OCI-LY1 (cell line): ENCODE measurements at regions not wholly inside any gene's neighbourhood (a gene's known extent, or its start where the extent isn't known, plus 50 kb on each side); places are given as distances from the start of the nearest gene placed in this dataset.

Experiments used
- H2AFZ ChIP-seq: fragments of 200-600 bp; sonication (generic), shearing (Covaris generic); 2 replicates; pipeline ENCODE4 v1.6.0; 2014; ENCODE audit warnings: antibody characterized with exemption, mild to moderate bottlenecking, low read length
- H3F3A ChIP-seq: fragments of 200-600 bp; sonication (generic), shearing (Covaris generic); 2 replicates; pipeline ENCODE4 v1.6.0; 2014; ENCODE audit warnings: mild to moderate bottlenecking, antibody characterized with exemption, low read length, moderate library complexity; ENCODE audit not compliant: insufficient read depth
- H3K27ac ChIP-seq: fragments of 200-600 bp; sonication (generic); 2 replicates; pipeline ENCODE4 v1.5.1; 2014; ENCODE audit warnings: low read length, mixed run types, mild to moderate bottlenecking, low read depth; ENCODE audit not compliant: poor library complexity, severe bottlenecking
- H3K27me3 ChIP-seq: fragments of 200-600 bp; sonication (generic); 2 replicates; pipeline ENCODE4 v1.6.0; 2014; ENCODE audit warnings: antibody characterized with exemption, mild to moderate bottlenecking, low read length, moderate library complexity; ENCODE audit not compliant: insufficient read depth
- H3K36me3 ChIP-seq: fragments of 200-600 bp; sonication (generic); 2 replicates; pipeline ENCODE4 v1.6.1; 2014; ENCODE audit warnings: mild to moderate bottlenecking, antibody characterized with exemption, low read length, moderate library complexity, mixed read lengths; ENCODE audit not compliant: insufficient read depth
- H3K4me1 ChIP-seq: fragments of 200-600 bp; sonication (generic); 2 replicates; pipeline ENCODE4 v1.5.1; 2014; ENCODE audit warnings: mild to moderate bottlenecking, low read length, moderate library complexity; ENCODE audit not compliant: insufficient read depth, severe bottlenecking
- H3K4me2 ChIP-seq: fragments of 200-600 bp; sonication (generic), shearing (Covaris generic); 2 replicates; pipeline ENCODE4 v1.6.1; 2014; ENCODE audit warnings: low read length
- H3K4me3 ChIP-seq: fragments of 200-600 bp; sonication (generic); 2 replicates; pipeline ENCODE4 v1.5.1; 2014; ENCODE audit warnings: low read length, low read depth, mild to moderate bottlenecking, mixed read lengths; ENCODE audit not compliant: poor library complexity, severe bottlenecking
- H3K79me2 ChIP-seq: fragments of 200-600 bp; shearing (Covaris generic); 2 replicates; pipeline ENCODE4 v1.6.1; 2016; ENCODE audit warnings: mixed run types, low read length, mixed read lengths; ENCODE audit not compliant: insufficient read depth
- H3K9ac ChIP-seq: fragments of 200-600 bp; sonication (generic), shearing (Covaris generic); 2 replicates; pipeline ENCODE4 v1.6.1; 2014; ENCODE audit warnings: mild to moderate bottlenecking, low read length, mixed read lengths
- H3K9me2 ChIP-seq: fragments of 200-600 bp; sonication (generic), shearing (Covaris generic); 2 replicates; pipeline ENCODE4 v1.6.1; 2014; ENCODE audit warnings: low read depth, mild to moderate bottlenecking, low read length, mixed read lengths
- H3K9me3 ChIP-seq: fragments of 200-600 bp; shearing (Covaris generic); 2 replicates; pipeline ENCODE4 v1.6.1; 2014; ENCODE audit warnings: low read length, mixed read lengths
- H4K20me1 ChIP-seq: fragments of 200-600 bp; sonication (generic), shearing (Covaris generic); 2 replicates; pipeline ENCODE4 v1.6.0; 2016; ENCODE audit warnings: mild to moderate bottlenecking, low read length; ENCODE audit not compliant: insufficient read depth
- EZH2 ChIP-seq: fragments of 200-600 bp; sonication (generic), shearing (Covaris generic); IDR thresholded peaks from 2 replicates; pipeline ENCODE4 v1.8.0; 2017; ENCODE audit warnings: borderline replicate concordance, mixed run types, mild to moderate bottlenecking, antibody characterized with exemption, low read length, moderate library complexity, mixed read lengths
- TF ChIP-seq, protein P1 (sequence below): fragments of 200-600 bp; sonication (generic), shearing (Covaris generic); IDR thresholded peaks from 2 replicates; pipeline ENCODE4 v1.5.1; 2017; ENCODE audit warnings: mild to moderate bottlenecking, antibody characterized with exemption, low read length, moderate library complexity, mixed read lengths

DNA sequence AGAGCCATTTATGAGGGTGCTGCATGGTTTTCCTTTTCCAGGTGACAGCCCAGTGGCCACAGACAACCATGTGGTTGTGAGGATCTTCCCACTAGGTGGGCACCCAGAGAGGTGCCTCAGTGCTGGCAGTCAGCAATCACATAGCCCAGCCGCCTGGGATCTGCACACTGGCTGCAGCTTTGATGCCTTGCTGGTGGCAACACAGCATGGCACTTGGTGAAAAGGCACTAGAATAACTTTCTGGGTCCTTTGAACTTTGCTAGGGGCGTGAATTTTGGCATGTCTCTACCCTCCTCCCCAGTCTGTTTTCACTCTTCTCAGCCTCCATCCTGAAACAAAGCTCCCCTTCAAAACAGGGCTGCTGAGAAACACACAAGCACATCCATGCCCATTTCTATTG, 108.8 kb upstream of the RPL34 start:
- no peaks in the 10 kb centered on the region for H3F3A ChIP-seq
- no peaks in the 10 kb centered on the region for H3K36me3 ChIP-seq
- H2AFZ ChIP-seq, result no peak overlapping the region
- 0 out of 2 replicates have a peak, but pooled peaks cover 3% of the 10 kb centered on the region for H3K27me3 ChIP-seq
- no peak overlapping the region for H3K9ac ChIP-seq
- no peak overlapping the region for H3K27ac ChIP-seq
- TF ChIP-seq EZH2, result no peak
- TF ChIP-seq, protein P1, sequence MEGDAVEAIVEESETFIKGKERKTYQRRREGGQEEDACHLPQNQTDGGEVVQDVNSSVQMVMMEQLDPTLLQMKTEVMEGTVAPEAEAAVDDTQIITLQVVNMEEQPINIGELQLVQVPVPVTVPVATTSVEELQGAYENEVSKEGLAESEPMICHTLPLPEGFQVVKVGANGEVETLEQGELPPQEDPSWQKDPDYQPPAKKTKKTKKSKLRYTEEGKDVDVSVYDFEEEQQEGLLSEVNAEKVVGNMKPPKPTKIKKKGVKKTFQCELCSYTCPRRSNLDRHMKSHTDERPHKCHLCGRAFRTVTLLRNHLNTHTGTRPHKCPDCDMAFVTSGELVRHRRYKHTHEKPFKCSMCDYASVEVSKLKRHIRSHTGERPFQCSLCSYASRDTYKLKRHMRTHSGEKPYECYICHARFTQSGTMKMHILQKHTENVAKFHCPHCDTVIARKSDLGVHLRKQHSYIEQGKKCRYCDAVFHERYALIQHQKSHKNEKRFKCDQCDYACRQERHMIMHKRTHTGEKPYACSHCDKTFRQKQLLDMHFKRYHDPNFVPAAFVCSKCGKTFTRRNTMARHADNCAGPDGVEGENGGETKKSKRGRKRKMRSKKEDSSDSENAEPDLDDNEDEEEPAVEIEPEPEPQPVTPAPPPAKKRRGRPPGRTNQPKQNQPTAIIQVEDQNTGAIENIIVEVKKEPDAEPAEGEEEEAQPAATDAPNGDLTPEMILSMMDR, result no peak
- no peaks in the 10 kb centered on the region for H3K79me2 ChIP-seq
- H3K4me3 ChIP-seq, result no peak overlapping the region
- no peak overlapping the region for H3K4me2 ChIP-seq
- no peaks in the 10 kb centered on the region for H4K20me1 ChIP-seq
- no peaks in the 10 kb centered on the region for H3K9me2 ChIP-seq
- no peaks in the 10 kb centered on the region for H3K4me1 ChIP-seq
- H3K9me3 ChIP-seq, result no peaks in the 10 kb centered on the region

DNA sequence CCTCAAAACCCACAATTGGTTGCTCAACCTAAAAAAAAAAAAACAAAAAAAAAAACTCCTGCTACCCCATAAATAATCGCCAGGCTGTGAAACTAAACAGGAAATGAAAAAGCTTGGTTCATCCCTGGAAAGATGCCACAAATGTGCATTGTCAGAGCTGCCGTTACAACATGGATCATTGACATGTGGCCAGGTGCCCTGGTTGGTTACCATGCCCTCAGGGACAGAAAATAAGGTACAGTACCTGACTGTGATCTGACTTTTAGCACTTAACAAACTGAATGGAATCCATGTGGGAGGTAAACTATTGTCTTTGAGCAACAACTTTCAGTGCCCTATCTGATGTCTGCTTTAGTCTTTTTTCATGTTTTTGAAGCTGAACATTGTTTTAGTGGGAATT, 118.0 kb upstream of the RPL34 start:
- no peaks in the 10 kb centered on the region for H3K4me1 ChIP-seq
- no peaks in the 10 kb centered on the region for H3K9me2 ChIP-seq
- H2AFZ ChIP-seq, result no peak overlapping the region
- no peak overlapping the region for H3K27ac ChIP-seq
- H3F3A ChIP-seq, result no peaks in the 10 kb centered on the region
- H3K4me2 ChIP-seq, result no peak overlapping the region
- TF ChIP-seq, protein P1, result no peak
- TF ChIP-seq EZH2, result no peak
- no peak overlapping the region for H3K9ac ChIP-seq
- H3K27me3 ChIP-seq, result no peaks in the 10 kb centered on the region
- no peaks in the 10 kb centered on the region for H3K9me3 ChIP-seq
- no peaks in the 10 kb centered on the region for H4K20me1 ChIP-seq
- H3K4me3 ChIP-seq, result no peak overlapping the region
- no peaks in the 10 kb centered on the region for H3K36me3 ChIP-seq
- no peaks in the 10 kb centered on the region for H3K79me2 ChIP-seq

DNA sequence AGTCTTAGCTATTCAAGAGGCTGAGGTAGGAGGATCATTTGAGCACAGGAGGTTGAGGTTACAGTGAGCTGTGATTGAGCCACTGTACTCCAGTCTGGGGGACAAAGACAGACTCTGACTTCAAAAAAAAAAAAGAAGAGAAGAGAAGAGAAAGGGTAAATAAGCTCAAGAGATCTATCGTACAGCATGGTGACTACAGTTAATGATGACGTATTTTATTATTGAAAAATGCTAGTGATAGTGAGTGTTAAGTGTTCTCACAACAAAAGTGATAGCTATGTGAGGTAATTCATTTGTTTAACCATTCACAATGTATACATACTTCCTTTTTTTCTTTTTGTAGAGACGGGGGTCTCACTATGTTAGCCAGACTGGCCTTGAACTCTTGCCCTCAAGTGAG, 121.5 kb upstream of the RPL34 start:
- H4K20me1 ChIP-seq, result no peaks in the 10 kb centered on the region

More for the DNA sequence above, 121.5 kb upstream of the RPL34 start:
- Histone ChIP-seq H3K9me2 (no peaks in the 10 kb centered on the region), H3K27me3 (no peaks in the 10 kb centered on the region), H2AFZ (no peak overlapping the region), H3K36me3 (no peaks in the 10 kb centered on the region), H3K9ac (no peak overlapping the region), H3K4me2 (no peak overlapping the region), H3K4me3 (no peak overlapping the region), H3F3A (no peaks in the 10 kb centered on the region), H3K4me1 (no peaks in the 10 kb centered on the region), H3K9me3 (0 out of 2 replicates have a peak, but pooled peaks cover 1% of the 10 kb centered on the region), H3K27ac (no peak overlapping the region), H3K79me2 (no peaks in the 10 kb centered on the region)
- TF ChIP-seq, protein P1, result no peak
- no peak for TF ChIP-seq EZH2
